Uterus (tissue), 2 donors: ENCODE measurements at regions not wholly inside any gene's neighbourhood (a gene's known extent, or its start where the extent isn't known, plus 50 kb on each side); places are given as distances from the start of the nearest gene placed in this dataset.
"Not testable (repeated sequence)": the region's sequence is repeated elsewhere in the genome, so short reads cannot be mapped to it uniquely, and the experiment has no call there.

ENCODE experiments used
- CTCF ChIP-seq, 4 experiments: fragments of 200-600 bp in 2 of 4; fragments of 450-650 bp in 2 of 4; sonication (generic) in 2 of 4; IDR thresholded peaks; one replicate each; pipeline ENCODE4 v1.5.1; 2016 to 2019; ENCODE audit warnings: antibody characterized with exemption in 4 of 4, mild to moderate bottlenecking in 2 of 4, moderate library complexity in 1 of 4
- POLR2A ChIP-seq, 2 donors: fragments of 450-650 bp; IDR thresholded peaks; one replicate each; pipeline ENCODE4 v1.6.1; 2016; ENCODE audit warnings: antibody characterized with exemption in 2 of 2, mild to moderate bottlenecking in 1 of 2, moderate library complexity in 1 of 2

- TF ChIP-seq CTCF, POLR2A (IDR thresholded peaks at IDR 0.05): not testable (repeated sequence)
Observed at GRCh38 chr16:72729552-72729951, 318.4 kb downstream of the ZFHX3 start.
